ENCODE measurements at regions not wholly inside any gene's neighbourhood (a gene's known extent, or its start where the extent isn't known, plus 50 kb on each side); places are given as distances from the start of the nearest gene placed in this dataset.

- DNase-seq: no peak
- intact Hi-C loops (cut with DNase I): no loop called here
Measured at GRCh38 chr20:11045412-11046175, 371.8 kb upstream of the JAG1 start.

GRCh38 chr20:11047559-11047958 is 373.8 kb upstream of the JAG1 start:
- intact Hi-C loops (cut with DNase I): no loop called here
- DNase-seq: no peak

GRCh38 chr20:11048739-11049138 is 374.9 kb upstream of the JAG1 start:
- intact Hi-C loops (cut with DNase I): no loop called here

GRCh38 chr20:11050350-11050749 is 376.6 kb upstream of the JAG1 start:
- no peak for DNase-seq
- intact Hi-C loops (cut with DNase I): no loop called here

More at GRCh38 chr20:11048739-11049138, 374.9 kb upstream of the JAG1 start:
- DNase-seq: no peak

GRCh38 chr20:11051136-11051535 is 377.3 kb upstream of the JAG1 start:
- DNase-seq: no peak
- intact Hi-C loops (cut with DNase I): no loop called here

- intact Hi-C loops (cut with DNase I): no loop called here
- no peak for DNase-seq
Measured at GRCh38 chr20:11053310-11053709, 379.5 kb upstream of the JAG1 start.

- intact Hi-C loops (cut with DNase I): no loop called here
- DNase-seq: no peak
Measured at GRCh38 chr20:11054266-11054993, 380.6 kb upstream of the JAG1 start.

GRCh38 chr20:11056414-11056813 is 382.6 kb upstream of the JAG1 start:
- no peak for DNase-seq
- intact Hi-C loops (cut with DNase I): no loop called here

GRCh38 chr20:11057624-11058023 is 383.8 kb upstream of the JAG1 start:
- intact Hi-C loops (cut with DNase I): no loop called here
- DNase-seq: no peak

GRCh38 chr20:11059659-11060058 is 385.9 kb upstream of the JAG1 start:
- no peak for DNase-seq
- intact Hi-C loops (cut with DNase I): no loop called here

GRCh38 chr20:11060423-11061185 is 386.8 kb upstream of the JAG1 start:
- intact Hi-C loops (cut with DNase I): no loop called here
- DNase-seq: no peak

GRCh38 chr20:11063444-11063843 is 389.6 kb upstream of the JAG1 start:
- intact Hi-C loops (cut with DNase I): no loop called here
- DNase-seq: no peak

- intact Hi-C loops (cut with DNase I): no loop called here
- no peak for DNase-seq
Measured at GRCh38 chr20:11064946-11065345, 391.1 kb upstream of the JAG1 start.

GRCh38 chr20:11067359-11067758 is 393.6 kb upstream of the JAG1 start:
- intact Hi-C loops (cut with DNase I): no loop called here
- no peak for DNase-seq

GRCh38 chr20:11072982-11073381 is 399.2 kb upstream of the JAG1 start:
- intact Hi-C loops (cut with DNase I): no loop called here
- DNase-seq: no peak

- intact Hi-C loops (cut with DNase I): no loop called here
- DNase-seq: no peak
Measured at GRCh38 chr20:11076434-11077105, 402.8 kb upstream of the JAG1 start.

- intact Hi-C loops (cut with DNase I): no loop called here
- DNase-seq: no peak
Measured at GRCh38 chr20:11077226-11077625, 403.4 kb upstream of the JAG1 start.

- no peak for DNase-seq
- intact Hi-C loops (cut with DNase I): no loop called here
Measured at GRCh38 chr20:11080010-11080409, 406.2 kb upstream of the JAG1 start.

GRCh38 chr20:11080781-11081377 is 407.1 kb upstream of the JAG1 start:
- no peak for DNase-seq
- intact Hi-C loops (cut with DNase I): no loop called here
